ENCODE measurements at regions not wholly inside any gene's neighbourhood (a gene's known extent, or its start where the extent isn't known, plus 50 kb on each side); places are given as distances from the start of the nearest gene placed in this dataset.
A peak's percentile ranks its signal among the peaks of the same experiment; 100 is the strongest.

DNA sequence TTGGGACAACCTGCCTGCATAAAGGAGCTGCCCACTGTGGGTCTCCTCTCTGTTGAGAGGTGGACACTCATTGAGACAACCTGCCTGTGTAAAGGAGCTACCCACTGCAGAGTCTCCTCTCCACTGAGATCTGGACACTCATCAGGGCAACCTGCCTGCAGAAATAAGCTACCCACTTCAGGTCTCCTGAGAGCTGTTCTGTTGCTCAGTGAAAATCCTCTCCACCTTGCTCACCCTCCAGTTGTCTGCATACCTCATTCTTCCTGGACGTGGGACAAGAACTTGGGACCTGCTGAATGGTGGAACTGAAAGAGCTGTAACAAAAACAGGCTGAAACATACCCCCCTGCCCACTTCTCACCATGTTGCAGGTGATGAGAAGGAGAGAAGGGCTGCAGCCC, 59.9 kb upstream of the CDKN2AIP start:
- no peak overlapping the region for H2BK120ac ChIP-seq (ENCODE audit: low read depth, low read length)
- H3K4me2 ChIP-seq (ENCODE audit: low read length) = no peak overlapping the region
- no peak overlapping the region for H4K5ac ChIP-seq (ENCODE audit: low read length)
- no peak overlapping the region for H3K4ac ChIP-seq (ENCODE audit: low read depth, low read length)
- no peak overlapping the region for H3K4me3 ChIP-seq (ENCODE audit: low read length)
- no peak overlapping the region for H2BK15ac ChIP-seq (replicated peaks; ENCODE audit: low read depth)
- no peaks in the 10 kb centered on the region for H3K79me2 ChIP-seq (ENCODE audit: control insufficient read depth, insufficient read depth, low read length)
- H3K18ac ChIP-seq (ENCODE audit: low read length) = no peak overlapping the region
- no CpG with 5 or more reads among the region's 1 CpG for WGBS (ENCODE audit: extremely low coverage, insufficient coverage, low lambda C conversion rate)
- no peaks in the 10 kb centered on the region for H3K79me1 ChIP-seq (ENCODE audit: low read length)
- no peak for DNase-seq
- no peaks in the 10 kb centered on the region for H3K36me3 ChIP-seq (ENCODE audit: control insufficient read depth, insufficient read depth, low read length)
- no peaks in the 10 kb centered on the region for H3K4me1 ChIP-seq (ENCODE audit: control insufficient read depth, low read depth, low read length)
- H3K27me3 ChIP-seq (ENCODE audit: insufficient read depth, low read length, poor library complexity) = no peaks in the 10 kb centered on the region
- H3K23ac ChIP-seq (ENCODE audit: low read length) = no peak overlapping the region
- H4K8ac ChIP-seq (ENCODE audit: low read depth, low read length) = no peak overlapping the region
- H3K27ac ChIP-seq (ENCODE audit: low read depth, low read length) = no peak overlapping the region
- H2BK5ac ChIP-seq (ENCODE audit: low read length) = no peak overlapping the region
- no peak overlapping the region for H3K56ac ChIP-seq (ENCODE audit: low read length)
- no peak overlapping the region for H2AK5ac ChIP-seq (ENCODE audit: low read length)
- H3K9ac ChIP-seq (ENCODE audit: low read length) = no peak overlapping the region

DNA sequence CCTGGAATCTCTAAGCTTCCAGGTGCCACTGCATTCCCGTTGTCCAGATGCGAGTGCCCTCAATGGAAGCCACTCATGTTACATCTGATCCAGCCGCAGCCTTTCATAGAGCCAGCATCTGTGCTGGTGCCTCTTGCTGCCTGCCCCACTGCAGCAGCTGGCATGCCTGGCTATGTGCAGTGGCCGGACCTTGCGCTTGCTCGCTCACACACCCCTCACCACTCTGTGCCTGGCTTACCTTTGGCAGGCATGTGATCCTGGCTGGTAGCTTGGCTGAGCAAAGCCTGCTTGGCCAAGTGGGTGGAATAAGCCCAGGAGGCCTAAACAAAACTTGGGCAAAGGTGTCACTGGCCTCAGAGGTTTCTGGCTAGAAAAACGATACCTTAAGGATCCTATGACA, 59.5 kb upstream of the CDKN2AIP start:
- Histone ChIP-seq H3K27me3 (ENCODE audit: insufficient read depth, low read length, poor library complexity) (no peaks in the 10 kb centered on the region), H3K36me3 (ENCODE audit: control insufficient read depth, insufficient read depth, low read length) (no peaks in the 10 kb centered on the region), H3K27ac (ENCODE audit: low read depth, low read length) (no peak overlapping the region), H3K18ac (ENCODE audit: low read length) (no peak overlapping the region), H3K4ac (ENCODE audit: low read depth, low read length) (no peak overlapping the region), H3K4me2 (ENCODE audit: low read length) (no peak overlapping the region), H2AK5ac (ENCODE audit: low read length) (no peak overlapping the region), H3K79me2 (ENCODE audit: control insufficient read depth, insufficient read depth, low read length) (no peaks in the 10 kb centered on the region), H3K4me1 (ENCODE audit: control insufficient read depth, low read depth, low read length) (peaks cover 2% of the 10 kb centered on the region), H4K5ac (ENCODE audit: low read length) (no peak overlapping the region), H2BK120ac (ENCODE audit: low read depth, low read length) (no peak overlapping the region), H3K23ac (ENCODE audit: low read length) (no peak overlapping the region), H4K8ac (ENCODE audit: low read depth, low read length) (no peak overlapping the region), H3K9ac (ENCODE audit: low read length) (no peak overlapping the region), H3K56ac (ENCODE audit: low read length) (no peak overlapping the region), H2BK5ac (ENCODE audit: low read length) (no peak overlapping the region), H2BK15ac (replicated peaks; ENCODE audit: low read depth) (no peak overlapping the region), H3K4me3 (ENCODE audit: low read length) (no peak overlapping the region), H3K79me1 (ENCODE audit: low read length) (no peaks in the 10 kb centered on the region)
- no CpG with 5 or more reads among the region's 7 CpGs for WGBS (ENCODE audit: extremely low coverage, insufficient coverage, low lambda C conversion rate)
- no peak for DNase-seq

- H3K56ac ChIP-seq (ENCODE audit: low read length) = no peak overlapping the region
- no peak overlapping the region for H3K4me2 ChIP-seq (ENCODE audit: low read length)
- H3K23ac ChIP-seq (ENCODE audit: low read length) = no peak overlapping the region
- H3K4me3 ChIP-seq (ENCODE audit: low read length) = no peak overlapping the region
- no peaks in the 10 kb centered on the region for H3K27me3 ChIP-seq (ENCODE audit: insufficient read depth, low read length, poor library complexity)
- H3K4ac ChIP-seq (ENCODE audit: low read depth, low read length) = no peak overlapping the region
- no peak overlapping the region for H4K5ac ChIP-seq (ENCODE audit: low read length)
- no peaks in the 10 kb centered on the region for H3K79me2 ChIP-seq (ENCODE audit: control insufficient read depth, insufficient read depth, low read length)
- peaks cover 5% of the 10 kb centered on the region for H3K4me1 ChIP-seq (ENCODE audit: control insufficient read depth, low read depth, low read length)
- H3K18ac ChIP-seq (ENCODE audit: low read length) = no peak overlapping the region
- no peak overlapping the region for H2AK5ac ChIP-seq (ENCODE audit: low read length)
- no peak overlapping the region for H2BK120ac ChIP-seq (ENCODE audit: low read depth, low read length)
- H3K9ac ChIP-seq (ENCODE audit: low read length) = no peak overlapping the region
- no peak overlapping the region for H2BK15ac ChIP-seq (replicated peaks; ENCODE audit: low read depth)
- no peaks in the 10 kb centered on the region for H3K36me3 ChIP-seq (ENCODE audit: control insufficient read depth, insufficient read depth, low read length)
- WGBS (ENCODE audit: extremely low coverage, insufficient coverage, low lambda C conversion rate) = no CpG with 5 or more reads among the region's 7 CpGs
- H2BK5ac ChIP-seq (ENCODE audit: low read length) = no peak overlapping the region
- H4K8ac ChIP-seq (ENCODE audit: low read depth, low read length) = no peak overlapping the region
- no peak for DNase-seq
- H3K27ac ChIP-seq (ENCODE audit: low read depth, low read length) = no peak overlapping the region
- H3K79me1 ChIP-seq (ENCODE audit: low read length) = no peaks in the 10 kb centered on the region
Observed at GRCh38 chr4:183388021-183388420, 56.4 kb upstream of the CDKN2AIP start.

- no peak overlapping the region for H3K9ac ChIP-seq (ENCODE audit: low read length)
- no peak overlapping the region for H4K8ac ChIP-seq (ENCODE audit: low read depth, low read length)
- no CpG with 5 or more reads among the region's 6 CpGs for WGBS (ENCODE audit: extremely low coverage, insufficient coverage, low lambda C conversion rate)
- H3K27me3 ChIP-seq (ENCODE audit: insufficient read depth, low read length, poor library complexity) = no peaks in the 10 kb centered on the region
- H3K4ac ChIP-seq (ENCODE audit: low read depth, low read length) = no peak overlapping the region
- no peak overlapping the region for H2AK5ac ChIP-seq (ENCODE audit: low read length)
- H3K4me1 ChIP-seq (ENCODE audit: control insufficient read depth, low read depth, low read length) = peaks cover 5% of the 10 kb centered on the region
- no peak overlapping the region for H3K23ac ChIP-seq (ENCODE audit: low read length)
- H3K79me1 ChIP-seq (ENCODE audit: low read length) = no peaks in the 10 kb centered on the region
- no peak overlapping the region for H2BK5ac ChIP-seq (ENCODE audit: low read length)
- DNase-seq = no peak
- no peak overlapping the region for H3K18ac ChIP-seq (ENCODE audit: low read length)
- no peak overlapping the region for H3K27ac ChIP-seq (ENCODE audit: low read depth, low read length)
- H3K56ac ChIP-seq (ENCODE audit: low read length) = no peak overlapping the region
- no peak overlapping the region for H2BK15ac ChIP-seq (replicated peaks; ENCODE audit: low read depth)
- H2BK120ac ChIP-seq (ENCODE audit: low read depth, low read length) = no peak overlapping the region
- no peaks in the 10 kb centered on the region for H3K36me3 ChIP-seq (ENCODE audit: control insufficient read depth, insufficient read depth, low read length)
- no peak overlapping the region for H3K4me3 ChIP-seq (ENCODE audit: low read length)
- no peaks in the 10 kb centered on the region for H3K79me2 ChIP-seq (ENCODE audit: control insufficient read depth, insufficient read depth, low read length)
- H4K5ac ChIP-seq (ENCODE audit: low read length) = no peak overlapping the region
- no peak overlapping the region for H3K4me2 ChIP-seq (ENCODE audit: low read length)
Observed at GRCh38 chr4:183388777-183389176, 55.7 kb upstream of the CDKN2AIP start.

GRCh38 chr4:183390374-183390773, 54.1 kb upstream of the CDKN2AIP start:
- Histone ChIP-seq H3K9ac (ENCODE audit: low read length) (no peak overlapping the region), H3K79me2 (ENCODE audit: control insufficient read depth, insufficient read depth, low read length) (no peaks in the 10 kb centered on the region), H3K79me1 (ENCODE audit: low read length) (no peaks in the 10 kb centered on the region), H3K27ac (ENCODE audit: low read depth, low read length) (no peak overlapping the region), H2BK120ac (ENCODE audit: low read depth, low read length) (no peak overlapping the region), H3K56ac (ENCODE audit: low read length) (peak overlapping the region; percentile 43), H4K5ac (ENCODE audit: low read length) (no peak overlapping the region), H3K18ac (ENCODE audit: low read length) (peak overlapping the region; percentile 46), H3K4ac (ENCODE audit: low read depth, low read length) (peak overlapping the region; percentile 26), H2BK15ac (replicated peaks; ENCODE audit: low read depth) (no peak overlapping the region), H2BK5ac (ENCODE audit: low read length) (no peak overlapping the region), H3K4me1 (ENCODE audit: control insufficient read depth, low read depth, low read length) (peaks cover 5% of the 10 kb centered on the region), H3K4me3 (ENCODE audit: low read length) (no peak overlapping the region), H2AK5ac (ENCODE audit: low read length) (no peak overlapping the region), H3K27me3 (ENCODE audit: insufficient read depth, low read length, poor library complexity) (no peaks in the 10 kb centered on the region), H4K8ac (ENCODE audit: low read depth, low read length) (no peak overlapping the region), H3K36me3 (ENCODE audit: control insufficient read depth, insufficient read depth, low read length) (no peaks in the 10 kb centered on the region), H3K4me2 (ENCODE audit: low read length) (no peak overlapping the region), H3K23ac (ENCODE audit: low read length) (no peak overlapping the region)
- no CpG with 5 or more reads among the region's 5 CpGs for WGBS (ENCODE audit: extremely low coverage, insufficient coverage, low lambda C conversion rate)
- DNase-seq = no peak

DNA sequence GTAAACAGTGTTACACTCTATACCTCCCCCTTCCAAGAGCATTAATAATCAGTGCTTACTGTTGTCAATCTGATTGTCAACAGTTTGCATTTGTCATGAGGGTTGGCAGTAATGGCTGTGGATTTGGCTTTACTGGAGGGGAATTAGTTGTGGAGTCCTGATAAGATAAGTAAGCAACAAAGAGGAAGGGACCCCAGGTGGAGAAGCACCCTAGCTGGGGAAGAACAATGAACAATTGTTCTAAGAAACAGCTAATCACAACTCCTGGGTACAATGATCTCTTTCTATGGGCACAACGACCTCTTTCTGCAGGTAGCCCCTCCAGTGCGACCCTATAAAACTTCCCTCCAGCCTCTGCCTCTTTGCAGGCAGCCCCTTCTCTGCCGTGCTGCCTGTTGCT, 53.2 kb upstream of the CDKN2AIP start:
- Histone ChIP-seq H2BK15ac (replicated peaks; ENCODE audit: low read depth) (no peak overlapping the region), H2BK120ac (ENCODE audit: low read depth, low read length) (no peak overlapping the region), H3K79me1 (ENCODE audit: low read length) (no peaks in the 10 kb centered on the region), H3K4me3 (ENCODE audit: low read length) (no peak overlapping the region), H3K27ac (ENCODE audit: low read depth, low read length) (no peak overlapping the region), H3K4me2 (ENCODE audit: low read length) (no peak overlapping the region), H3K23ac (ENCODE audit: low read length) (no peak overlapping the region), H3K27me3 (ENCODE audit: insufficient read depth, low read length, poor library complexity) (no peaks in the 10 kb centered on the region), H4K5ac (ENCODE audit: low read length) (no peak overlapping the region), H2BK5ac (ENCODE audit: low read length) (no peak overlapping the region), H3K9ac (ENCODE audit: low read length) (no peak overlapping the region), H3K79me2 (ENCODE audit: control insufficient read depth, insufficient read depth, low read length) (no peaks in the 10 kb centered on the region), H3K36me3 (ENCODE audit: control insufficient read depth, insufficient read depth, low read length) (no peaks in the 10 kb centered on the region), H3K4me1 (ENCODE audit: control insufficient read depth, low read depth, low read length) (peaks cover 5% of the 10 kb centered on the region), H2AK5ac (ENCODE audit: low read length) (no peak overlapping the region), H4K8ac (ENCODE audit: low read depth, low read length) (no peak overlapping the region), H3K56ac (ENCODE audit: low read length) (peak overlapping the region; percentile 63), H3K4ac (ENCODE audit: low read depth, low read length) (no peak overlapping the region), H3K18ac (ENCODE audit: low read length) (no peak overlapping the region)
- peak; percentile 91 for DNase-seq
- WGBS (ENCODE audit: extremely low coverage, insufficient coverage, low lambda C conversion rate) = no CpG with 5 or more reads among the region's 3 CpGs
